ENCODE measurements at regions not wholly inside any gene's neighbourhood (a gene's known extent, or its start where the extent isn't known, plus 50 kb on each side); places are given as distances from the start of the nearest gene placed in this dataset.

- TF ChIP-seq CTCF (IDR thresholded peaks at IDR 0.05), result no peak
- TF ChIP-seq EZH2 (IDR thresholded peaks at IDR 0.05; ENCODE audit: borderline replicate concordance, insufficient read depth, low read depth, low read length, poor library complexity, severe bottlenecking), result no peak
Observed at GRCh38 chrX:139023531-139023930, 312.0 kb upstream of the FGF13 start.
